HEK293 (cell line): ENCODE measurements at regions not wholly inside any gene's neighbourhood (a gene's known extent, or its start where the extent isn't known, plus 50 kb on each side); places are given as distances from the start of the nearest gene placed in this dataset.

ENCODE experiments used
- CTCF ChIA-PET: fragments of 350-600 bp; formaldehyde crosslinking; extraction: SDS; loops from one replicate; lab custom pipeline; 2021; ENCODE audit warnings: antibody characterized with exemption; lab: Yijun Ruan, JAX
- POLR2A ChIA-PET: fragments of 300-600 bp; formaldehyde crosslinking; extraction: SDS; loops from one replicate; lab custom pipeline; 2020; ENCODE audit warnings: antibody characterized with exemption, inconsistent platforms; lab: Yijun Ruan, JAX
- H3K27ac ChIP-seq: fragments of 200-500 bp; sonication (Bioruptor generic); 2 replicates; pipeline ENCODE4 v1.5.1; 2014; ENCODE audit warnings: low read depth, low read length, control low read depth, inconsistent platforms; ENCODE audit errors: extremely low read depth
- H3K36me3 ChIP-seq, 2 experiments: fragments of 200-500 bp in 1 of 2; sonication (Bioruptor generic) in 1 of 2; 1 replicate in 1 of 2; 2 replicates in 1 of 2; pipeline ENCODE4 v1.5.1; 2014 to 2017; ENCODE audit warnings: inconsistent platforms in 2 of 2, low read length in 2 of 2; ENCODE audit not compliant: control insufficient read depth in 2 of 2, insufficient read depth in 1 of 2
- H3K4me1 ChIP-seq: fragments of 200-500 bp; sonication (Bioruptor generic); 2 replicates; pipeline ENCODE4 v1.5.1; 2014; ENCODE audit warnings: mild to moderate bottlenecking, low read length, inconsistent platforms; ENCODE audit not compliant: control insufficient read depth, insufficient read depth
- H3K4me3 ChIP-seq: 2 replicates; pipeline ENCODE4 v1.5.1; 2011; ENCODE audit warnings: low read depth, mild to moderate bottlenecking, control low read depth, low read length, moderate library complexity
- H3K9me3 ChIP-seq: fragments of 200-500 bp; sonication (Bioruptor generic); 2 replicates; pipeline ENCODE4 v1.5.1; 2014; ENCODE audit warnings: low read depth, low read length, inconsistent platforms; ENCODE audit not compliant: control insufficient read depth, insufficient read depth
- GLIS2 ChIP-seq: fragments of 450-650 bp; formaldehyde crosslinking; IDR thresholded peaks from 2 replicates; pipeline ENCODE4 v1.5.1; 2016; ENCODE audit warnings: missing biosample characterization, missing genetic modification characterization
- KLF10 ChIP-seq: fragments of 450-650 bp; IDR thresholded peaks from 2 replicates; pipeline ENCODE4 v1.5.1; 2018; ENCODE audit warnings: missing biosample characterization, mild to moderate bottlenecking, missing genetic modification characterization
- MZF1 ChIP-seq: fragments of 450-650 bp; formaldehyde crosslinking; IDR thresholded peaks from 2 replicates; pipeline ENCODE4 v1.5.1; 2017; ENCODE audit warnings: missing biosample characterization, missing genetic modification characterization, borderline replicate concordance
- OSR2 ChIP-seq: fragments of 450-650 bp; formaldehyde crosslinking; IDR thresholded peaks from 2 replicates; pipeline ENCODE4 v1.5.1; 2016; ENCODE audit warnings: missing biosample characterization, missing genetic modification characterization
- OVOL3 ChIP-seq: fragments of 450-650 bp; formaldehyde crosslinking; IDR thresholded peaks from 2 replicates; pipeline ENCODE4 v1.5.1; 2016; ENCODE audit warnings: missing biosample characterization, missing genetic modification characterization
- ZBTB17 ChIP-seq: fragments of 450-650 bp; formaldehyde crosslinking; IDR thresholded peaks from 2 replicates; pipeline ENCODE4 v1.5.1; 2016; ENCODE audit warnings: missing biosample characterization, missing genetic modification characterization
- ZFP69B ChIP-seq: fragments of 450-650 bp; formaldehyde crosslinking; IDR thresholded peaks from 2 replicates; pipeline ENCODE4 v1.5.1; 2016; ENCODE audit warnings: missing biosample characterization, missing genetic modification characterization
- ZNF146 ChIP-seq: fragments of 450-650 bp; formaldehyde crosslinking; IDR thresholded peaks from 2 replicates; pipeline ENCODE4 v1.5.1; 2016; ENCODE audit warnings: missing biosample characterization, missing genetic modification characterization
- ZNF174 ChIP-seq: fragments of 450-650 bp; formaldehyde crosslinking; IDR thresholded peaks from 2 replicates; pipeline ENCODE4 v1.5.0; 2017; ENCODE audit warnings: missing biosample characterization, mild to moderate bottlenecking, missing genetic modification characterization
- ZNF211 ChIP-seq: fragments of 450-650 bp; formaldehyde crosslinking; IDR thresholded peaks from 2 replicates; pipeline ENCODE4 v1.5.1; 2016; ENCODE audit warnings: low read depth, missing biosample characterization, missing genetic modification characterization
- ZNF311 ChIP-seq: fragments of 450-650 bp; formaldehyde crosslinking; IDR thresholded peaks from 2 replicates; pipeline ENCODE4 v1.5.1; 2017; ENCODE audit warnings: missing biosample characterization, missing genetic modification characterization, borderline replicate concordance
- ZNF362 ChIP-seq: fragments of 450-650 bp; formaldehyde crosslinking; IDR thresholded peaks from 2 replicates; pipeline ENCODE4 v1.5.1; 2016; ENCODE audit warnings: missing biosample characterization, missing genetic modification characterization
- ZNF404 ChIP-seq: fragments of 450-650 bp; formaldehyde crosslinking; IDR thresholded peaks from 2 replicates; pipeline ENCODE4 v1.5.1; 2017; ENCODE audit warnings: missing biosample characterization, missing genetic modification characterization
- ZNF514 ChIP-seq: fragments of 450-650 bp; formaldehyde crosslinking; IDR thresholded peaks from 2 replicates; pipeline ENCODE4 v1.5.1; 2016; ENCODE audit warnings: missing biosample characterization, missing genetic modification characterization
- ZNF544 ChIP-seq: fragments of 450-650 bp; formaldehyde crosslinking; IDR thresholded peaks from 2 replicates; pipeline ENCODE4 v1.5.0; 2017; ENCODE audit warnings: missing biosample characterization, missing genetic modification characterization
- ZNF555 ChIP-seq: fragments of 450-650 bp; formaldehyde crosslinking; conservative IDR thresholded peaks from 2 replicates; pipeline ENCODE4 v1.5.1; 2017; ENCODE audit warnings: missing biosample characterization, mild to moderate bottlenecking, missing genetic modification characterization, inconsistent platforms
- ZNF596 ChIP-seq: fragments of 450-650 bp; IDR thresholded peaks from 2 replicates; pipeline ENCODE4 v1.5.0; 2018; ENCODE audit warnings: missing biosample characterization, mild to moderate bottlenecking, missing genetic modification characterization, moderate library complexity
- ZNF626 ChIP-seq: fragments of 450-650 bp; sonication (Bioruptor Pico); formaldehyde crosslinking; IDR thresholded peaks from 2 replicates; pipeline ENCODE4 v1.5.1; 2018; ENCODE audit warnings: missing biosample characterization, missing genetic modification characterization, inconsistent platforms
- ZNF639 ChIP-seq: fragments of 450-650 bp; formaldehyde crosslinking; IDR thresholded peaks from 2 replicates; pipeline ENCODE4 v1.5.1; 2016; ENCODE audit warnings: missing biosample characterization, missing genetic modification characterization
- ZNF76 ChIP-seq: fragments of 450-650 bp; formaldehyde crosslinking; IDR thresholded peaks from 2 replicates; pipeline ENCODE4; 2016; ENCODE audit warnings: low read depth, missing biosample characterization, missing genetic modification characterization, borderline replicate concordance
- ZNF777 ChIP-seq: fragments of 450-650 bp; formaldehyde crosslinking; IDR thresholded peaks from 2 replicates; pipeline ENCODE4 v1.5.1; 2017; ENCODE audit warnings: missing biosample characterization, missing genetic modification characterization, borderline replicate concordance
- ZNF830 ChIP-seq: fragments of 450-650 bp; IDR thresholded peaks from 2 replicates; pipeline ENCODE4 v1.5.0; 2018; ENCODE audit warnings: missing biosample characterization, missing genetic modification characterization, low read depth, mild to moderate bottlenecking, moderate library complexity
- ZNF843 ChIP-seq: fragments of 450-650 bp; formaldehyde crosslinking; IDR thresholded peaks from 2 replicates; pipeline ENCODE4 v1.5.1; 2016; ENCODE audit warnings: missing biosample characterization, missing genetic modification characterization
- ZSCAN30 ChIP-seq: fragments of 450-650 bp; IDR thresholded peaks from 2 replicates; pipeline ENCODE4 v1.5.1; 2018; ENCODE audit warnings: missing biosample characterization, mild to moderate bottlenecking, missing genetic modification characterization, moderate library complexity
- TF ChIP-seq, protein P1 (sequence below): fragments of 450-650 bp; formaldehyde crosslinking; IDR thresholded peaks from 2 replicates; pipeline ENCODE4 v1.5.1; 2017; ENCODE audit warnings: missing biosample characterization, mild to moderate bottlenecking, missing genetic modification characterization, moderate library complexity
- TF ChIP-seq, protein P2 (sequence below): fragments of 450-650 bp; formaldehyde crosslinking; IDR thresholded peaks from 2 replicates; pipeline ENCODE4 v1.5.1; 2016; ENCODE audit warnings: missing biosample characterization, missing genetic modification characterization, borderline replicate concordance

DNA sequence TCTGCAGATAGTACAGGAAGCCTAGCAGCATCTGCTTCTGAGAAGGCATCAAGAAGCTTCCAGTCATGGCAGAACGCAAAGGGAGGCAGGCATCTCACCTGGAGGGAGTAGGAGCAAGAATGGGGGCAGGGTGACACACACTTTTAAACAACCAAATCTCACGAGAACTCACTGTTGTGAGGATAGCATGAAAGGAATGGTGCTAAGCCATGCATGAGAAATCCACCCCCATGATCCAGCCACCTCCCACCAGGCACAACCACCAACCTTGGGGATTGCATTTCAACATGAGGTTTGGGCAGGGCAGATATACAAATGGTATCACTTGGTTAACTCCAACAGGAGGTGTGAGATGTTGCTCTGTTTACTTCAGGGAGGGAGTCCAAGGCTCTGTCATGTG is 612.0 kb upstream of the KIRREL3 start:
- Histone ChIP-seq H3K36me3 (no peaks in the 10 kb centered on the region), H3K27ac (no peak overlapping the region), H3K4me1 (no peaks in the 10 kb centered on the region), H3K9me3 (no peaks in the 10 kb centered on the region), H3K4me3 (no peak overlapping the region)
- CTCF ChIA-PET: no interaction called here
- POLR2A ChIA-PET: no interaction called here
- TF ChIP-seq, protein P1, sequence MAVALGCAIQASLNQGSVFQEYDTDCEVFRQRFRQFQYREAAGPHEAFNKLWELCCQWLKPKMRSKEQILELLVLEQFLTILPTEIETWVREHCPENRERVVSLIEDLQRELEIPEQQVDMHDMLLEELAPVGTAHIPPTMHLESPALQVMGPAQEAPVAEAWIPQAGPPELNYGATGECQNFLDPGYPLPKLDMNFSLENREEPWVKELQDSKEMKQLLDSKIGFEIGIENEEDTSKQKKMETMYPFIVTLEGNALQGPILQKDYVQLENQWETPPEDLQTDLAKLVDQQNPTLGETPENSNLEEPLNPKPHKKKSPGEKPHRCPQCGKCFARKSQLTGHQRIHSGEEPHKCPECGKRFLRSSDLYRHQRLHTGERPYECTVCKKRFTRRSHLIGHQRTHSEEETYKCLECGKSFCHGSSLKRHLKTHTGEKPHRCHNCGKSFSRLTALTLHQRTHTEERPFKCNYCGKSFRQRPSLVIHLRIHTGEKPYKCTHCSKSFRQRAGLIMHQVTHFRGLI (tag by site-specific recombination): no peak
- TF ChIP-seq ZNF76 (tag by site-specific recombination) (no peak), OVOL3 (tag by site-specific recombination) (no peak)
- TF ChIP-seq, all 188 proteins: peak for 0

- H3K4me3 ChIP-seq: no peak overlapping the region
- no peaks in the 10 kb centered on the region for H3K4me1 ChIP-seq
- H3K27ac ChIP-seq: no peak overlapping the region
- H3K36me3 ChIP-seq: no peaks in the 10 kb centered on the region
- no peak for TF ChIP-seq ZNF146
- no peak for TF ChIP-seq ZNF843 (tag by site-specific recombination)
- TF ChIP-seq, protein P2, sequence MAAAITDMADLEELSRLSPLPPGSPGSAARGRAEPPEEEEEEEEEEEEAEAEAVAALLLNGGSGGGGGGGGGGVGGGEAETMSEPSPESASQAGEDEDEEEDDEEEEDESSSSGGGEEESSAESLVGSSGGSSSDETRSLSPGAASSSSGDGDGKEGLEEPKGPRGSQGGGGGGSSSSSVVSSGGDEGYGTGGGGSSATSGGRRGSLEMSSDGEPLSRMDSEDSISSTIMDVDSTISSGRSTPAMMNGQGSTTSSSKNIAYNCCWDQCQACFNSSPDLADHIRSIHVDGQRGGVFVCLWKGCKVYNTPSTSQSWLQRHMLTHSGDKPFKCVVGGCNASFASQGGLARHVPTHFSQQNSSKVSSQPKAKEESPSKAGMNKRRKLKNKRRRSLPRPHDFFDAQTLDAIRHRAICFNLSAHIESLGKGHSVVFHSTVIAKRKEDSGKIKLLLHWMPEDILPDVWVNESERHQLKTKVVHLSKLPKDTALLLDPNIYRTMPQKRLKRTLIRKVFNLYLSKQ: no peak
- no peak for TF ChIP-seq ZSCAN30 (tag by site-specific recombination)
- no peak for TF ChIP-seq ZNF596 (tag by site-specific recombination)
- no peak for TF ChIP-seq MZF1
- TF ChIP-seq ZNF626 (tag by site-specific recombination): no peak
- TF ChIP-seq ZBTB17 (tag by site-specific recombination): no peak
- no peak for TF ChIP-seq ZNF174 (tag by site-specific recombination)
- TF ChIP-seq OSR2 (tag by site-specific recombination): no peak
- TF ChIP-seq ZNF830 (tag by site-specific recombination): no peak
- TF ChIP-seq KLF10: no peak
- CTCF ChIA-PET: no interaction called here
- POLR2A ChIA-PET: no interaction called here
- H3K9me3 ChIP-seq: no peaks in the 10 kb centered on the region
Observed at GRCh38 chr11:127609025-127609773, 608.6 kb upstream of the KIRREL3 start.

- Histone ChIP-seq H3K4me1 (no peaks in the 10 kb centered on the region), H3K27ac (no peak overlapping the region), H3K4me3 (no peak overlapping the region), H3K9me3 (no peaks in the 10 kb centered on the region), H3K36me3 (no peaks in the 10 kb centered on the region)
- ChIA-PET CTCF (no interaction called here), POLR2A (no interaction called here)
- no peak for TF ChIP-seq ZNF311 (tag by site-specific recombination)
- no peak for TF ChIP-seq GLIS2 (tag by site-specific recombination)
- no peak for TF ChIP-seq ZNF362 (tag by site-specific recombination)
- TF ChIP-seq ZNF514 (tag by site-specific recombination): no peak
- no peak for TF ChIP-seq OVOL3 (tag by site-specific recombination)
- TF ChIP-seq ZNF777 (tag by site-specific recombination): no peak
- TF ChIP-seq ZNF404 (tag by site-specific recombination): no peak
- TF ChIP-seq ZNF555 (tag by site-specific recombination): no peak
- TF ChIP-seq ZNF639 (tag by site-specific recombination): no peak
- no peak for TF ChIP-seq ZNF544 (tag by site-specific recombination)
- TF ChIP-seq ZNF211 (tag by site-specific recombination): no peak
- no peak for TF ChIP-seq ZFP69B (tag by site-specific recombination)
Observed at GRCh38 chr11:127607487-127608085, 607.0 kb upstream of the KIRREL3 start.
